K562 (cell line): ENCODE measurements at regions not wholly inside any gene's neighbourhood (a gene's known extent, or its start where the extent isn't known, plus 50 kb on each side); places are given as distances from the start of the nearest gene placed in this dataset.

Source experiments
- ATAC-seq: fragments of 200-7000 bp; cut with Tn5 transposase; 3 replicates; pipeline ENCODE4 v1.9.1; 2020; ENCODE audit warnings: moderate library complexity
- BruUV-seq: library from RNA; stranded (reverse); fragments of 400-500 nt; replicated peaks from 2 replicates; lab custom pipeline; 2021; lab: Mats Ljungman, UMichigan
- CTCF ChIA-PET: fragments of 300-600 bp; formaldehyde crosslinking; extraction: SDS; loops from one replicate; lab custom pipeline; 2021; ENCODE audit warnings: low intra/inter-chr PET ratio; lab: Yijun Ruan, JAX
- POLR2A ChIA-PET: fragments of 300-600, 350-650 bp; sonication (Branson Sonifier 250); formaldehyde crosslinking; extraction: SDS; loops from one replicate; lab custom pipeline; 2021; ENCODE audit warnings: antibody characterized with exemption, inconsistent platforms; lab: Yijun Ruan, JAX
- DNase-seq, 4 experiments: peaks; one replicate each; pipeline versions ENCODE4 v3.0.0 to v3.0.0-alpha.2; 2011 to 2018; ENCODE audit warnings: low spot score in 3 of 4, mixed read lengths in 3 of 4; ENCODE audit errors: extremely low read depth in 1 of 4
- FAIRE-seq: peaks from 2 replicates; lab custom pipeline; 2011; peaks lifted over from hg19 to GRCh38; lab: Jason Lieb, UNC
- H2AFZ ChIP-seq: 2 replicates; pipeline ENCODE4 v1.6.0; 2011; ENCODE audit warnings: low read depth, low read length, control low read depth, inconsistent platforms
- H3K27ac ChIP-seq: fragments of 200-600 bp; 3 replicates; pipeline ENCODE4 v1.8.0; 2011; ENCODE audit warnings: low read depth, mild to moderate bottlenecking, control low read depth, inconsistent platforms, low read length, moderate library complexity, mixed read lengths; ENCODE audit errors: extremely low read depth
- H3K27me3 ChIP-seq, 2 experiments: fragments of 300-600 bp in 1 of 2; 2 replicates in 1 of 2; 3 replicates in 1 of 2; pipeline versions ENCODE4 v1.6.0 to v1.8.0; 2011; ENCODE audit warnings: inconsistent platforms in 2 of 2, low read length in 2 of 2, mild to moderate bottlenecking in 1 of 2, mixed read lengths in 1 of 2, moderate library complexity in 1 of 2; ENCODE audit not compliant: control insufficient read depth in 2 of 2, insufficient read depth in 2 of 2
- H3K36me3 ChIP-seq: fragments of 300-600 bp; 3 replicates; pipeline ENCODE4 v1.8.0; 2011; ENCODE audit warnings: mild to moderate bottlenecking, low read length, inconsistent platforms; ENCODE audit not compliant: control insufficient read depth, insufficient read depth
- H3K4me1 ChIP-seq, 2 experiments: fragments of 200-600 bp in 1 of 2; replicated peaks in 1 of 2; 2 replicates in 1 of 2; 3 replicates in 1 of 2; pipeline versions ENCODE4 v1.5.1 to v1.8.0; 2011; ENCODE audit warnings: inconsistent platforms in 2 of 2, low read length in 2 of 2, mild to moderate bottlenecking in 1 of 2, mixed read lengths in 1 of 2, moderate library complexity in 1 of 2; ENCODE audit not compliant: control insufficient read depth in 2 of 2, insufficient read depth in 2 of 2
- H3K4me2 ChIP-seq: 2 replicates; pipeline ENCODE4 v1.6.1; 2011; ENCODE audit warnings: low read length, control low read depth, inconsistent platforms, mixed read lengths; ENCODE audit not compliant: insufficient read depth
- H3K4me3 ChIP-seq: fragments of 200-600 bp; sonication (generic), shearing (Covaris generic); 2 replicates; pipeline ENCODE4 v1.5.1; 2016; ENCODE audit warnings: control low read depth, inconsistent platforms
- H3K79me2 ChIP-seq: fragments of 200-600 bp; 3 replicates; pipeline ENCODE4 v1.8.0; 2011; ENCODE audit warnings: low read length, inconsistent platforms; ENCODE audit not compliant: control insufficient read depth, insufficient read depth
- H3K9ac ChIP-seq, 2 experiments: 2 replicates each; pipeline versions ENCODE4 v1.6.0 to v1.6.1; 2011; ENCODE audit warnings: low read depth in 2 of 2, low read length in 2 of 2, control low read depth in 1 of 2, inconsistent platforms in 1 of 2, mild to moderate bottlenecking in 1 of 2, mixed read lengths in 1 of 2; ENCODE audit not compliant: insufficient read depth in 1 of 2
- H3K9me1 ChIP-seq: one replicate; pipeline ENCODE4 v1.6.0; 2011; ENCODE audit warnings: inconsistent platforms, mild to moderate bottlenecking, low read length, moderate library complexity; ENCODE audit not compliant: control insufficient read depth, insufficient read depth
- H3K9me3 ChIP-seq: replicated peaks from 2 replicates; pipeline ENCODE4 v1.5.1; 2011; ENCODE audit warnings: low read depth, low read length, inconsistent platforms; ENCODE audit not compliant: control insufficient read depth, insufficient read depth
- H4K20me1 ChIP-seq: replicated peaks from 2 replicates; pipeline ENCODE4 v1.6.1; 2011; ENCODE audit warnings: low read length, inconsistent platforms, mixed read lengths; ENCODE audit not compliant: control insufficient read depth, insufficient read depth
- AFF1 ChIP-seq, 2 experiments: fragments of 450-650 bp; IDR thresholded peaks; 2 replicates each; pipeline ENCODE4 v1.6.1; 2018; ENCODE audit warnings: mild to moderate bottlenecking in 2 of 2, low read depth in 1 of 2; ENCODE audit not compliant: partially characterized antibody in 2 of 2
- CBFA2T3 ChIP-seq: fragments of 450-650 bp; IDR thresholded peaks from 2 replicates; pipeline ENCODE4 v1.6.1; 2017
- ETV5 ChIP-seq: sonication (generic); formaldehyde crosslinking; IDR thresholded peaks from 2 replicates; pipeline ENCODE4 v1.4.0; 2020; ENCODE audit warnings: low read depth, mild to moderate bottlenecking, missing genetic modification reagents
- EWSR1 ChIP-seq: fragments of 450-650 bp; IDR thresholded peaks from 2 replicates; pipeline ENCODE4 v1.6.1; 2018; ENCODE audit warnings: borderline replicate concordance, mild to moderate bottlenecking, low read depth, moderate library complexity; ENCODE audit not compliant: partially characterized antibody
- GTF2A2 ChIP-seq: IDR thresholded peaks from 2 replicates; pipeline ENCODE4 v1.6.1; 2016; ENCODE audit warnings: mild to moderate bottlenecking, missing genetic modification characterization, missing compliant biosample characterization
- HEY1 ChIP-seq: fragments of 250-450 bp; sonication (Bioruptor Pico); IDR thresholded peaks from 2 replicates; pipeline ENCODE4 v1.5.0; 2020; ENCODE audit warnings: mild to moderate bottlenecking, moderate library complexity, borderline replicate concordance
- HMG20A ChIP-seq: fragments of 450-650 bp; formaldehyde crosslinking; conservative IDR thresholded peaks from 2 replicates; pipeline ENCODE4 v1.4.0; 2020; ENCODE audit warnings: mild to moderate bottlenecking, mixed read lengths
- HMGN3 ChIP-seq: IDR thresholded peaks from 2 replicates; pipeline ENCODE4 v1.6.1; 2011; ENCODE audit warnings: borderline replicate concordance, low read depth, mild to moderate bottlenecking, mixed read lengths, low read length; ENCODE audit not compliant: insufficient read length; ENCODE audit errors: extremely low read depth
- HNRNPK ChIP-seq: fragments of 200-400 bp; formaldehyde crosslinking; IDR thresholded peaks from one replicate; pipeline ENCODE4 v1.6.1; 2018; ENCODE audit warnings: mild to moderate bottlenecking, low read depth, low read length; ENCODE audit not compliant: poor library complexity, severe bottlenecking
- PBX2 ChIP-seq, 2 experiments: IDR thresholded peaks in 1 of 2; conservative IDR thresholded peaks in 1 of 2; 2 replicates each; pipeline ENCODE4 v1.6.1; 2016; ENCODE audit warnings: low read depth in 2 of 2, mild to moderate bottlenecking in 1 of 2, missing compliant biosample characterization in 1 of 2, missing genetic modification characterization in 1 of 2, moderate library complexity in 1 of 2
- PRMT5 ChIP-seq: sonication (generic); formaldehyde crosslinking; IDR thresholded peaks from 2 replicates; pipeline ENCODE4 v1.5.0; 2020; ENCODE audit warnings: missing genetic modification reagents
- RBFOX2 ChIP-seq: fragments of 200-400 bp; formaldehyde crosslinking; IDR thresholded peaks from 2 replicates; pipeline ENCODE4 v1.6.1; 2017; ENCODE audit warnings: low read depth, mild to moderate bottlenecking, low read length, moderate library complexity
- SAP30 ChIP-seq: fragments of 200-600 bp; sonication (generic); IDR thresholded peaks from 2 replicates; pipeline ENCODE4 v1.6.1; 2012; ENCODE audit warnings: borderline replicate concordance, low read depth, mild to moderate bottlenecking, moderate library complexity, low read length, control low read depth, inconsistent platforms; ENCODE audit not compliant: insufficient read depth, poor library complexity, severe bottlenecking
- SMARCE1 ChIP-seq: fragments of 450-650 bp; IDR thresholded peaks from 2 replicates; pipeline ENCODE4 v1.7.1; 2016; ENCODE audit warnings: mild to moderate bottlenecking
- ZNF133 ChIP-seq: fragments of 250-450 bp; sonication (Bioruptor Pico); IDR thresholded peaks from 2 replicates; pipeline ENCODE4 v1.4.0; 2020; ENCODE audit warnings: mild to moderate bottlenecking
- ZNF408 ChIP-seq: fragments of 250-450 bp; sonication (Bioruptor Pico); IDR thresholded peaks from 2 replicates; pipeline ENCODE4 v1.4.0; 2020; ENCODE audit warnings: low read depth, mild to moderate bottlenecking, moderate library complexity
- WGBS: fragments of 100-300 bp; shearing (Covaris generic); methylation state at CpG from one replicate; pipeline ENCODE4 v1.1.6; 2016; ENCODE audit warnings: low coverage, mixed read lengths; ENCODE audit not compliant: insufficient coverage; ENCODE audit errors: missing lambda C conversion rate; 5-methylcytosine and 5-hydroxymethylcytosine counted together
- in situ Hi-C: fragments of 300-500 bp; cut with MboI; formaldehyde crosslinking; loops from 4 replicates; pipeline ENCODE4 v1.15.0; 2018; ENCODE audit warnings: inconsistent platforms, mixed read lengths
- intact Hi-C: fragments of 100-400 bp; cut with micrococcal nuclease; formaldehyde crosslinking; loops from 2 replicates; pipeline ENCODE4 v1.14.2; 2022

GRCh38 chr2:216768908-216769411 is 73.6 kb upstream of the IGFBP5 start:
- WGBS = 3% methylated on average over 3 of the region's 3 CpGs
- in situ Hi-C loops (no loop called here), intact Hi-C loops (no loop called here)
- Histone ChIP-seq H2AFZ (no peak overlapping the region), H4K20me1 (no peaks in the 10 kb centered on the region), H3K79me2 (no peaks in the 10 kb centered on the region), H3K36me3 (no peaks in the 10 kb centered on the region), H3K4me1 (peaks cover 28 to 49% of the 10 kb centered on the region in 2 experiments), H3K27me3 (no peaks in the 10 kb centered on the region), H3K9me3 (0 out of 2 replicates have a peak, but pooled peaks cover 1% of the 10 kb centered on the region), H3K4me3 (no peak overlapping the region), H3K4me2 (peak overlapping the region; percentile 38), H3K27ac (no peak overlapping the region; the same call in 2 of the 3 replicates), H3K9me1 (no peaks in the 10 kb centered on the region), H3K9ac (no peak overlapping the region)
- BruUV-seq = no TSS peak
- ChIA-PET POLR2A (interaction anchor here (1.0 kb wide), 1 partner anchor 9 kb away, joined by 6 read pairs; no protein-coding TSS in a partner anchor), CTCF (no interaction called here)
- ATAC-seq (peak; percentile 79), DNase-seq (peak; percentile 51 to 79 (median 61)), FAIRE-seq (peak; percentile 85)
- TF ChIP-seq ZNF133 (CRISPR knock-in tag) = no peak
- TF ChIP-seq PBX2 (CRISPR knock-in tag; IDR thresholded peaks at IDR 0.05; ENCODE audit: low read depth) = no peak
- TF ChIP-seq PBX2 (tag; conservative IDR thresholded peaks at IDR 0.05; ENCODE audit: low read depth) = no peak
- peak in 1 of 2 experiments; percentile 89 for TF ChIP-seq AFF1 (IDR thresholded peaks at IDR 0.05; ENCODE audit: low read depth in 1 of 2, partially characterized antibody in 2 of 2)
- no peak for TF ChIP-seq HNRNPK
- TF ChIP-seq CBFA2T3 = peak; percentile 76
- no peak for TF ChIP-seq HMG20A (CRISPR knock-in tag)
- TF ChIP-seq HEY1 (CRISPR knock-in tag) = no peak
- TF ChIP-seq SMARCE1 = peak; percentile 60; the same call in 1 of the 2 replicates
- no peak for TF ChIP-seq EWSR1
- TF ChIP-seq SAP30 = no peak
- no peak for TF ChIP-seq ZNF408
- peak; percentile 21 for TF ChIP-seq HMGN3
- no peak for TF ChIP-seq ETV5 (CRISPR knock-in tag)
- no peak for TF ChIP-seq RBFOX2
- TF ChIP-seq GTF2A2 = no peak
- TF ChIP-seq PRMT5 = no peak
